ENCODE measurements at regions not wholly inside any gene's neighbourhood (a gene's known extent, or its start where the extent isn't known, plus 50 kb on each side); places are given as distances from the start of the nearest gene placed in this dataset.

- Histone ChIP-seq H3K4me1 (no peaks in the 10 kb centered on the region), H3K27ac (no peak overlapping the region), H3K36me3 (no peaks in the 10 kb centered on the region), H3K27me3 (replicated peaks in 1 of 7) (no peaks in the 10 kb centered on the region), H3K9me3 (peaks cover 0 to 10% (median 1%) of the 10 kb centered on the region in 8 donors), H3K4me3 (no peak overlapping the region)
- 59 to 83% (median 73%) methylated on average over 2 of the region's 2 CpGs for WGBS, 5 donors
- TF ChIP-seq POLR2A (IDR thresholded peaks at IDR 0.05) (no peak), POLR2AphosphoS5 (IDR thresholded peaks at IDR 0.05) (no peak), CTCF (IDR thresholded peaks at IDR 0.05 in 8 of 11, conservative IDR thresholded peaks at IDR 0.05 in 3 of 11) (no peak)
- no peak for DNase-seq
- intact Hi-C loops (cut with DNase I; ENCODE audit: low total_unique reads): no loop called here
Measured at GRCh38 chr4:133694416-133694815, 507.2 kb downstream of the PABPC4L start.

DNA sequence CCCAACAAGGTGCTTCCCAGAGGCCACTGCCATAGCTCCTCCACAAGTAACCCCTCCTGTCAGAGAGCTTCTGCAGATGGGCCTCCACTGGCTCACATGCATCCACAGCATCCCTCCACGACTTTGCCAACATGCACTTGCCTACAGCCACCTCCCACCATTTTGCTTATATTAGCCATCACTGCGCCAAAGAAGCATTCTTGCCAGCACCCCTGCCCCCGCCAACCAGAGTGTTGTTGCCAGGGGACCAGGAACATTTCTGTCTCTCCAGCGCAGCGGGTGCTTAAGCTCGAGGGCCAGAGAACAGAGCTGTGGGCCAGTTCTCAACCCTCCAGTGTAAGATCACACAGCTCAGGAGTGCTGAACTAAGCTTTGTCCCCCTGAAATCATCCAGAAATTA is 517.6 kb downstream of the PABPC4L start:
- no peak for TF ChIP-seq CTCF (IDR thresholded peaks at IDR 0.05 in 8 of 11, conservative IDR thresholded peaks at IDR 0.05 in 3 of 11)
- Histone ChIP-seq H3K4me1 (no peaks in the 10 kb centered on the region), H3K4me3 (no peak overlapping the region), H3K27ac (no peak overlapping the region), H3K36me3 (no peaks in the 10 kb centered on the region), H3K9me3 (peaks cover 0 to 27% (median 9%) of the 10 kb centered on the region in 8 donors), H3K27me3 (replicated peaks in 1 of 7) (no peaks in the 10 kb centered on the region)
- intact Hi-C loops (cut with DNase I; ENCODE audit: low total_unique reads): no loop called here
- 80 to 89% (median 84%) methylated on average over 6 of the region's 6 CpGs for WGBS, 5 donors
- DNase-seq: no peak

- Histone ChIP-seq H3K4me3 (no peak overlapping the region), H3K9me3 (peaks cover 0 to 6% (median 0%) of the 10 kb centered on the region in 8 donors), H3K4me1 (no peaks in the 10 kb centered on the region), H3K27me3 (replicated peaks in 1 of 7) (no peaks in the 10 kb centered on the region), H3K27ac (no peak overlapping the region), H3K36me3 (no peaks in the 10 kb centered on the region)
- WGBS, 5 donors: 43 to 57% (median 50%) methylated on average over 6 of the region's 6 CpGs
- intact Hi-C loops (cut with DNase I; ENCODE audit: low total_unique reads): no loop called here
- no peak for DNase-seq
- TF ChIP-seq POLR2AphosphoS5 (IDR thresholded peaks at IDR 0.05): no peak
- no peak for TF ChIP-seq POLR2A (IDR thresholded peaks at IDR 0.05)
- TF ChIP-seq CTCF (IDR thresholded peaks at IDR 0.05 in 8 of 11, conservative IDR thresholded peaks at IDR 0.05 in 3 of 11): no peak
Measured at GRCh38 chr4:133668061-133668851, 519.2 kb downstream of the PCDH10 start.

DNA sequence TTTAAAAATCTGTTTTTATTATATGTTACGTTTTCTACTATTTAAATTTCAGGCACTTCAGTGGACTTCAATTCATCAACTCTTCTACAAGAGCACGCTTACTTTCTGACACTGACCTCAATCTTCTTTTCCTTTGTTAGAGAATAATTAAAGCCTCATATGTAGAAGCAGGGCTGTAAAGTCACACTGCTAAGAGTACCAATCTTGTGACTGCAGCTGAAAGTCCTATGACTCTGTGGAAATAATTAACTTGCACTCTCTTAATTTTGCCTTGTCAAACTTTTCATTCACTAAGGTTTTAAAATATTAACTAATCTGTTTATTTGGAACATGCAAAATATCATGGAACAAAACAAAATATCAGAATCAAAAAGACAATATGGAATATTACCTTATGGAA is 498.1 kb downstream of the PCDH10 start:
- Histone ChIP-seq H3K9me3 (peaks cover 0 to 15% (median 4%) of the 10 kb centered on the region in 8 donors), H3K27ac (no peak overlapping the region), H3K36me3 (no peaks in the 10 kb centered on the region), H3K4me3 (no peak overlapping the region), H3K4me1 (no peaks in the 10 kb centered on the region), H3K27me3 (replicated peaks in 1 of 7) (no peaks in the 10 kb centered on the region)
- 47 to 71% (median 58%) methylated on average over 2 of the region's 2 CpGs for WGBS, 5 donors
- no peak for DNase-seq
- intact Hi-C loops (cut with DNase I; ENCODE audit: low total_unique reads): no loop called here
- no peak for TF ChIP-seq POLR2A (IDR thresholded peaks at IDR 0.05)
- TF ChIP-seq CTCF (IDR thresholded peaks at IDR 0.05 in 8 of 11, conservative IDR thresholded peaks at IDR 0.05 in 3 of 11): no peak
- no peak for TF ChIP-seq POLR2AphosphoS5 (IDR thresholded peaks at IDR 0.05)
